ENCODE measurements at regions not wholly inside any gene's neighbourhood (a gene's known extent, or its start where the extent isn't known, plus 50 kb on each side); places are given as distances from the start of the nearest gene placed in this dataset.

DNA sequence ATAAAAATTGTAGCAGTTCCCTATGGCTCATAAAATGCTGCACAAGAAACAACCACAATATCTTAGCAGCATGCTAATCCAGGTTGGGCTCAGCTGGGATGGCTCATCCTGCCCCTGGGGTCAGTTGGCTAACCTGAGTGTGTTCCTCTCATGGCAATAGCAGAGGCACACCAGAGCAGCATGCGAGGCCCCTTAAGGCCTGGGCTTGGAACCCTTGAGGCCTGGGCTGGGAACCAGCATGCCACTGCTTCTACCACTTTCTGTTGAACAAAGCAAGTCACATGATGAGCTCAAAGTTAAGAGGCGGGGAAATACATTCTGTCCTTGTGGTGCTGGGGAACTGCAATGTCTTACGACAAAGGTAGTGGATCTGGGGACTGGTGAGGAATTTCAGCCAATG, 154.4 kb upstream of the FOXF1 start:
- Histone ChIP-seq H3K14ac (ENCODE audit: low read length) (no peak overlapping the region), H2BK15ac (ENCODE audit: low read length) (no peak overlapping the region), H3K4ac (ENCODE audit: low read length) (no peak overlapping the region), H2BK5ac (ENCODE audit: low read length) (no peak overlapping the region), H2AFZ (ENCODE audit: low read length) (no peak overlapping the region), H3K27ac (replicated peaks; ENCODE audit: low read length) (no peak overlapping the region), H4K8ac (ENCODE audit: low read depth, low read length) (no peak overlapping the region), H3K18ac (ENCODE audit: low read length) (no peak overlapping the region), H3K36me3 (replicated peaks in 1 of 2; ENCODE audit: control insufficient read depth in 2 of 2, insufficient read depth in 2 of 2, low read length in 2 of 2) (no peaks in the 10 kb centered on the region), H3K9me3 (replicated peaks in 1 of 2; ENCODE audit: control insufficient read depth in 2 of 2, insufficient read depth in 1 of 2, low read depth in 1 of 2, low read length in 2 of 2) (peaks cover 0 to 7% of the 10 kb centered on the region in 2 donors), H3K79me1 (ENCODE audit: low read depth, low read length) (no peaks in the 10 kb centered on the region), H3K9ac (ENCODE audit: low read depth, low read length, poor library complexity) (no peak overlapping the region), H2BK120ac (ENCODE audit: low read depth, low read length) (no peak overlapping the region), H3K4me1 (ENCODE audit: control insufficient read depth in 2 of 2, insufficient read depth in 1 of 2, low read depth in 1 of 2, low read length in 2 of 2) (no peaks in the 10 kb centered on the region), H3K4me2 (ENCODE audit: insufficient read depth, low read length, poor library complexity, severe bottlenecking) (no peak overlapping the region), H2AK5ac (ENCODE audit: low read depth, low read length) (no peak overlapping the region), H4K91ac (ENCODE audit: low read depth, low read length, poor library complexity) (no peak overlapping the region), H3K27me3 (ENCODE audit: control insufficient read depth in 3 of 3, insufficient read depth in 3 of 3, low read depth in 1 of 3, low read length in 3 of 3) (peaks cover 0 to 21% (median 0%) of the 10 kb centered on the region in 3 experiments), H3K23ac (ENCODE audit: low read depth, low read length, poor library complexity) (no peak overlapping the region), H2BK12ac (ENCODE audit: low read length) (no peak overlapping the region), H3K4me3 (ENCODE audit: low read length in 2 of 2) (no peak overlapping the region)
- no peak for DNase-seq (ENCODE audit: low spot score)
- no CpG with 5 or more reads among the region's 3 CpGs for WGBS, 2 donors (ENCODE audit: extremely low coverage in 2 of 2, insufficient read length in 2 of 2, insufficient replicate concordance in 1 of 2)

- Histone ChIP-seq H4K8ac (ENCODE audit: low read depth, low read length) (no peak overlapping the region), H4K91ac (ENCODE audit: low read depth, low read length, poor library complexity) (no peak overlapping the region), H3K9ac (ENCODE audit: low read depth, low read length, poor library complexity) (no peak overlapping the region), H3K18ac (ENCODE audit: low read length) (no peak overlapping the region), H3K27me3 (ENCODE audit: control insufficient read depth in 3 of 3, insufficient read depth in 3 of 3, low read depth in 1 of 3, low read length in 3 of 3) (peaks cover 0 to 16% (median 0%) of the 10 kb centered on the region in 3 experiments), H3K14ac (ENCODE audit: low read length) (no peak overlapping the region), H3K9me3 (replicated peaks in 1 of 2; ENCODE audit: control insufficient read depth in 2 of 2, insufficient read depth in 1 of 2, low read depth in 1 of 2, low read length in 2 of 2) (peaks cover 0 to 7% of the 10 kb centered on the region in 2 donors), H3K4me3 (ENCODE audit: low read length in 2 of 2) (no peak overlapping the region), H2BK5ac (ENCODE audit: low read length) (no peak overlapping the region), H2BK12ac (ENCODE audit: low read length) (no peak overlapping the region), H3K36me3 (replicated peaks in 1 of 2; ENCODE audit: control insufficient read depth in 2 of 2, insufficient read depth in 2 of 2, low read length in 2 of 2) (no peaks in the 10 kb centered on the region), H3K23ac (ENCODE audit: low read depth, low read length, poor library complexity) (no peak overlapping the region), H2BK120ac (ENCODE audit: low read depth, low read length) (no peak overlapping the region), H3K4ac (ENCODE audit: low read length) (no peak overlapping the region), H3K79me1 (ENCODE audit: low read depth, low read length) (no peaks in the 10 kb centered on the region), H2AK5ac (ENCODE audit: low read depth, low read length) (no peak overlapping the region), H2BK15ac (ENCODE audit: low read length) (no peak overlapping the region), H3K27ac (replicated peaks; ENCODE audit: low read length) (no peak overlapping the region), H2AFZ (ENCODE audit: low read length) (no peak overlapping the region), H3K4me1 (ENCODE audit: control insufficient read depth in 2 of 2, insufficient read depth in 1 of 2, low read depth in 1 of 2, low read length in 2 of 2) (no peaks in the 10 kb centered on the region), H3K4me2 (ENCODE audit: insufficient read depth, low read length, poor library complexity, severe bottlenecking) (no peak overlapping the region)
- WGBS, 2 donors (ENCODE audit: extremely low coverage in 2 of 2, insufficient read length in 2 of 2, insufficient replicate concordance in 1 of 2) = no CpG with 5 or more reads among the region's 7 CpGs
- DNase-seq (ENCODE audit: low spot score) = no peak
Observed at GRCh38 chr16:86356804-86357203, 153.5 kb upstream of the FOXF1 start.

DNA sequence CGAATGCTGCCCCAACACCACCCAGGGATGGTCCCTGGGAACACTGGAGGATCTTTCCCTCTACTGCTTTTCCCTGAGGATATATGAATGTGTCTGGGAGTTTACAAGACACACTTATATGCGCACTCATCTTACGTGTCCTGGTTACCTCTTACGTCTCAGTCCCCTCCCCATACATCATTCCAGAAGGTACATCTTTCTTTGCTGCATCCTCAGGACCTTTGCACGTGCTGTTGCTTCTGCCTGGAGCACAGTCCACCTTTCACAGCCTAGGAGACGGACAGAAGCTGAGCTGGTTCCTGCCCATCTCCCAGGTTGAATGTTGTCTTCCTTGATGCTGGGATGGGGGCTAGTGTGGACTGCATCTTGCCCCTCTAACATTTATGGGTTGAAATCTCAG, 153.0 kb upstream of the FOXF1 start:
- H2BK15ac ChIP-seq (ENCODE audit: low read length) = no peak overlapping the region
- H2AFZ ChIP-seq (ENCODE audit: low read length) = no peak overlapping the region
- H4K91ac ChIP-seq (ENCODE audit: low read depth, low read length, poor library complexity) = no peak overlapping the region
- H2AK5ac ChIP-seq (ENCODE audit: low read depth, low read length) = no peak overlapping the region
- DNase-seq (ENCODE audit: low spot score) = no peak
- H3K27ac ChIP-seq (replicated peaks; ENCODE audit: low read length) = no peak overlapping the region
- H3K79me1 ChIP-seq (ENCODE audit: low read depth, low read length) = no peaks in the 10 kb centered on the region
- H3K9me3 ChIP-seq (replicated peaks in 1 of 2; ENCODE audit: control insufficient read depth in 2 of 2, insufficient read depth in 1 of 2, low read depth in 1 of 2, low read length in 2 of 2) = peaks cover 0 to 7% of the 10 kb centered on the region in 2 donors
- no peak overlapping the region for H3K9ac ChIP-seq (ENCODE audit: low read depth, low read length, poor library complexity)
- H3K36me3 ChIP-seq (replicated peaks in 1 of 2; ENCODE audit: control insufficient read depth in 2 of 2, insufficient read depth in 2 of 2, low read length in 2 of 2) = no peaks in the 10 kb centered on the region
- no peak overlapping the region for H3K23ac ChIP-seq (ENCODE audit: low read depth, low read length, poor library complexity)
- H3K4ac ChIP-seq (ENCODE audit: low read length) = no peak overlapping the region
- no peak overlapping the region for H3K14ac ChIP-seq (ENCODE audit: low read length)
- no peak overlapping the region for H4K8ac ChIP-seq (ENCODE audit: low read depth, low read length)
- no peaks in the 10 kb centered on the region for H3K4me1 ChIP-seq (ENCODE audit: control insufficient read depth in 2 of 2, insufficient read depth in 1 of 2, low read depth in 1 of 2, low read length in 2 of 2)
- H2BK12ac ChIP-seq (ENCODE audit: low read length) = no peak overlapping the region
- H3K4me2 ChIP-seq (ENCODE audit: insufficient read depth, low read length, poor library complexity, severe bottlenecking) = no peak overlapping the region
- H2BK120ac ChIP-seq (ENCODE audit: low read depth, low read length) = no peak overlapping the region
- no peak overlapping the region for H3K4me3 ChIP-seq (ENCODE audit: low read length in 2 of 2)
- peaks cover 0 to 11% (median 0%) of the 10 kb centered on the region in 3 experiments for H3K27me3 ChIP-seq (ENCODE audit: control insufficient read depth in 3 of 3, insufficient read depth in 3 of 3, low read depth in 1 of 3, low read length in 3 of 3)
- no peak overlapping the region for H3K18ac ChIP-seq (ENCODE audit: low read length)
- WGBS, 2 donors (ENCODE audit: extremely low coverage in 2 of 2, insufficient read length in 2 of 2, insufficient replicate concordance in 1 of 2) = no CpG with 5 or more reads among the region's 6 CpGs
- H2BK5ac ChIP-seq (ENCODE audit: low read length) = no peak overlapping the region

- no peak overlapping the region for H3K4ac ChIP-seq (ENCODE audit: low read length)
- H4K8ac ChIP-seq (ENCODE audit: low read depth, low read length) = no peak overlapping the region
- H4K91ac ChIP-seq (ENCODE audit: low read depth, low read length, poor library complexity) = no peak overlapping the region
- no peaks in the 10 kb centered on the region for H3K4me1 ChIP-seq (ENCODE audit: control insufficient read depth in 2 of 2, insufficient read depth in 1 of 2, low read depth in 1 of 2, low read length in 2 of 2)
- H3K27ac ChIP-seq (replicated peaks; ENCODE audit: low read length) = no peak overlapping the region
- H3K18ac ChIP-seq (ENCODE audit: low read length) = peak overlapping the region; percentile 48
- no peak overlapping the region for H3K23ac ChIP-seq (ENCODE audit: low read depth, low read length, poor library complexity)
- no peak overlapping the region for H3K9ac ChIP-seq (ENCODE audit: low read depth, low read length, poor library complexity)
- no peak overlapping the region for H2AFZ ChIP-seq (ENCODE audit: low read length)
- H3K9me3 ChIP-seq (replicated peaks in 1 of 2; ENCODE audit: control insufficient read depth in 2 of 2, insufficient read depth in 1 of 2, low read depth in 1 of 2, low read length in 2 of 2) = peaks cover 0 to 7% of the 10 kb centered on the region in 2 donors
- no peak overlapping the region for H3K14ac ChIP-seq (ENCODE audit: low read length)
- no peak overlapping the region for H2AK5ac ChIP-seq (ENCODE audit: low read depth, low read length)
- H3K36me3 ChIP-seq (replicated peaks in 1 of 2; ENCODE audit: control insufficient read depth in 2 of 2, insufficient read depth in 2 of 2, low read length in 2 of 2) = no peaks in the 10 kb centered on the region
- H3K27me3 ChIP-seq (ENCODE audit: control insufficient read depth in 3 of 3, insufficient read depth in 3 of 3, low read depth in 1 of 3, low read length in 3 of 3) = peaks cover 0 to 11% (median 0%) of the 10 kb centered on the region in 3 experiments
- H2BK120ac ChIP-seq (ENCODE audit: low read depth, low read length) = no peak overlapping the region
- H3K4me3 ChIP-seq (ENCODE audit: low read length in 2 of 2) = no peak overlapping the region
- H3K79me1 ChIP-seq (ENCODE audit: low read depth, low read length) = no peaks in the 10 kb centered on the region
- H3K4me2 ChIP-seq (ENCODE audit: insufficient read depth, low read length, poor library complexity, severe bottlenecking) = no peak overlapping the region
- H2BK15ac ChIP-seq (ENCODE audit: low read length) = no peak overlapping the region
- H2BK5ac ChIP-seq (ENCODE audit: low read length) = no peak overlapping the region
- WGBS, 2 donors (ENCODE audit: extremely low coverage in 2 of 2, insufficient read length in 2 of 2, insufficient replicate concordance in 1 of 2) = no CpG with 5 or more reads among the region's 8 CpGs
- no peak for DNase-seq (ENCODE audit: low spot score)
- H2BK12ac ChIP-seq (ENCODE audit: low read length) = no peak overlapping the region
Observed at GRCh38 chr16:86357950-86358349, 152.4 kb upstream of the FOXF1 start.
